ENCODE measurements at regions not wholly inside any gene's neighbourhood (a gene's known extent, or its start where the extent isn't known, plus 50 kb on each side); places are given as distances from the start of the nearest gene placed in this dataset.
A peak's percentile ranks its signal among the peaks of the same experiment; 100 is the strongest.

GRCh38 chr18:73690222-73690621 is 457.4 kb downstream of the FBXO15 start:
- Mint-ChIP-seq H3K4me3 (ENCODE audit: unreplicated experiment) (peak overlapping the region; percentile 40), H3K36me3 (ENCODE audit: unreplicated experiment) (no peaks in the 10 kb centered on the region), H3K4me1 (ENCODE audit: low read depth, unreplicated experiment) (peaks cover 10% of the 10 kb centered on the region), H3K27ac (ENCODE audit: unreplicated experiment) (peak overlapping the region; percentile 39), H3K9me3 (ENCODE audit: unreplicated experiment) (peaks cover 6% of the 10 kb centered on the region), H3K27me3 (ENCODE audit: unreplicated experiment) (no peaks in the 10 kb centered on the region)
- DNase-seq: no peak
- no peak for TF ChIP-seq CTCF (IDR thresholded peaks at IDR 0.05; ENCODE audit: partially characterized antibody, unreplicated experiment)

GRCh38 chr18:73688851-73689711 is 458.6 kb downstream of the FBXO15 start:
- Mint-ChIP-seq H3K9me3 (ENCODE audit: unreplicated experiment) (peaks cover 6% of the 10 kb centered on the region), H3K27ac (ENCODE audit: unreplicated experiment) (no peak overlapping the region), H3K27me3 (ENCODE audit: unreplicated experiment) (no peaks in the 10 kb centered on the region), H3K36me3 (ENCODE audit: unreplicated experiment) (no peaks in the 10 kb centered on the region), H3K4me3 (ENCODE audit: unreplicated experiment) (no peak overlapping the region), H3K4me1 (ENCODE audit: low read depth, unreplicated experiment) (peaks cover 10% of the 10 kb centered on the region)
- DNase-seq: peak; percentile 35
- no peak for TF ChIP-seq CTCF (IDR thresholded peaks at IDR 0.05; ENCODE audit: partially characterized antibody, unreplicated experiment)

- no peaks in the 10 kb centered on the region for H3K36me3 Mint-ChIP-seq (ENCODE audit: unreplicated experiment)
- peaks cover 6% of the 10 kb centered on the region for H3K9me3 Mint-ChIP-seq (ENCODE audit: unreplicated experiment)
- no peak overlapping the region for H3K4me3 Mint-ChIP-seq (ENCODE audit: unreplicated experiment)
- peaks cover 10% of the 10 kb centered on the region for H3K4me1 Mint-ChIP-seq (ENCODE audit: low read depth, unreplicated experiment)
- H3K27me3 Mint-ChIP-seq (ENCODE audit: unreplicated experiment): no peaks in the 10 kb centered on the region
- no peak for DNase-seq
- TF ChIP-seq CTCF (IDR thresholded peaks at IDR 0.05; ENCODE audit: partially characterized antibody, unreplicated experiment): no peak
- no peak overlapping the region for H3K27ac Mint-ChIP-seq (ENCODE audit: unreplicated experiment)
Observed at GRCh38 chr18:73688161-73688560, 459.5 kb downstream of the FBXO15 start.

- H3K27ac Mint-ChIP-seq (ENCODE audit: unreplicated experiment): no peak overlapping the region
- H3K9me3 Mint-ChIP-seq (ENCODE audit: unreplicated experiment): peaks cover 2% of the 10 kb centered on the region
- no peak for DNase-seq
- H3K4me3 Mint-ChIP-seq (ENCODE audit: unreplicated experiment): no peak overlapping the region
- TF ChIP-seq CTCF (IDR thresholded peaks at IDR 0.05; ENCODE audit: partially characterized antibody, unreplicated experiment): no peak
- H3K36me3 Mint-ChIP-seq (ENCODE audit: unreplicated experiment): no peaks in the 10 kb centered on the region
- H3K4me1 Mint-ChIP-seq (ENCODE audit: low read depth, unreplicated experiment): no peaks in the 10 kb centered on the region
- no peaks in the 10 kb centered on the region for H3K27me3 Mint-ChIP-seq (ENCODE audit: unreplicated experiment)
Observed at GRCh38 chr18:73684647-73685046, 463.0 kb downstream of the FBXO15 start.

Data from glutamatergic neuron (in vitro differentiated cells).